ENCODE measurements at regions not wholly inside any gene's neighbourhood (a gene's known extent, or its start where the extent isn't known, plus 50 kb on each side); places are given as distances from the start of the nearest gene placed in this dataset.

DNA sequence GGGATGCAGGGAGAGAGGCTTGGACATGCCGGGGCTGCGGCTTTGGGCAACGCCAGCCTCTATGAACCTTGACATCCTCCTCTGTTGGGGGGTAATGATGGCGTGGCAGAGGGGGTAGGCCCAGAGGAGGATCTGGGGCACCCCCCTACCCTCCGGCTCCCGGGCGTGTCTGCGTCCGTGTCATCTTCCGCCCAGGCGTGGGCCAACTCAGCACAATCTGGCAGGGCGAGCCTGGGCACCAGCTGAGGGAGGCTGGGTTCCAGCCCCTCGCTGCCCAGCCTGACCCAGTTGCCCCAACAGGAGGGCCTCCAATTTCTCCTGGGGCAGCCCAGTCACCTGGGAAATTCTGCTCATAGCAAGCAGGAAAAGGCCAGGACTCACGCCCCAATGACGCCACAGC lies 62.9 kb upstream of the IL17B start:
- peaks cover 2% of the 10 kb centered on the region for H3K9me3 Mint-ChIP-seq
- ATAC-seq (ENCODE audit: low read depth), result no peak
- H3K4me1 Mint-ChIP-seq, result peaks cover 1% of the 10 kb centered on the region
- intact Hi-C loops (cut with micrococcal nuclease), result loop anchor here (1.0 kb wide), 3 partner anchors 109 to 176 kb away; partner anchors contain the start of gene CSNK1A1
- H3K27me3 Mint-ChIP-seq, result peaks cover 14% of the 10 kb centered on the region
- POLR2A ChIA-PET, result no interaction called here
- no peak for TF ChIP-seq CTCF (IDR thresholded peaks at IDR 0.05)
- DNase-seq, result no peak
- H3K4me3 Mint-ChIP-seq, result no peak overlapping the region
- CTCF ChIA-PET, result interaction anchor here (0.8 to 3.2 kb wide), 3 partner anchors 123 to 177 kb away, joined by 3 to 14 read pairs (median 11); no protein-coding TSS in a partner anchor
- no peak overlapping the region for H3K27ac Mint-ChIP-seq
- no peaks in the 10 kb centered on the region for H3K36me3 Mint-ChIP-seq (ENCODE audit: low read depth)

DNA sequence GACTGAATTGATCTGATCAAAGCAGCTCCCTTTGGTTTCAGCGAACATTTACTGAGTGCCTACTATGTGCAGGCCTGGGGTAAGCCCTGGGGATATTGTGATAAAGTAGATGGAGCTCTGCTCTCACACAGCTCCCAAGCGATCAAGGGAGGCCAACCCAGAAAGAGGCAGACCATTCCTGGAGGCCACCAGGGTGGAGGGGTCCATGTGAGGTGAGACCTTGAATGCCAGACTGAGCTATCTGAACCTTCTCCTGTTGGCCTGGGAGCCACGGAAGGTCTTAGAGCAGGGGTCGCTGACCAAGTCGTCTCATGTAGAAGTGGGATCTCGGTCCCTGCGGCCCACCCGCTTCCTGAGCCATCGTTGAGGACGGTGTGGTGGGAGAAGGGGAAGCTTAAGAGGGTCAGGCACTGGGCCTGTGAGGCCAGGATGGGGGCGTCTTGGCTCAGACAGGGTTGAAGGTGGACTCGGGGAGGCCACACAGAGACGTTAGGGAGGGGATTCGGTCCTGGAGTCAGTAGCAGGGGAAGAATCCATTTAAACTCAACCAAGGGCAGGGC lies 62.2 kb upstream of the IL17B start:
- no peak overlapping the region for H3K4me3 Mint-ChIP-seq
- H3K36me3 Mint-ChIP-seq (ENCODE audit: low read depth), result no peaks in the 10 kb centered on the region
- intact Hi-C loops (cut with micrococcal nuclease), result no loop called here
- CTCF ChIA-PET, result interaction anchor here (1.8 to 3.2 kb wide), 3 partner anchors 121 to 177 kb away, joined by 5 to 14 read pairs (median 11); no protein-coding TSS in a partner anchor
- peaks cover 1% of the 10 kb centered on the region for H3K4me1 Mint-ChIP-seq
- H3K9me3 Mint-ChIP-seq, result peaks cover 2% of the 10 kb centered on the region
- no peak for TF ChIP-seq CTCF (IDR thresholded peaks at IDR 0.05)
- POLR2A ChIA-PET, result interaction anchor here (0.6 kb wide), 1 partner anchor 109 kb away, joined by 3 read pairs; no protein-coding TSS in a partner anchor
- DNase-seq, result no peak
- H3K27ac Mint-ChIP-seq, result no peak overlapping the region
- no peak for ATAC-seq (ENCODE audit: low read depth)
- peaks cover 18% of the 10 kb centered on the region for H3K27me3 Mint-ChIP-seq

DNA sequence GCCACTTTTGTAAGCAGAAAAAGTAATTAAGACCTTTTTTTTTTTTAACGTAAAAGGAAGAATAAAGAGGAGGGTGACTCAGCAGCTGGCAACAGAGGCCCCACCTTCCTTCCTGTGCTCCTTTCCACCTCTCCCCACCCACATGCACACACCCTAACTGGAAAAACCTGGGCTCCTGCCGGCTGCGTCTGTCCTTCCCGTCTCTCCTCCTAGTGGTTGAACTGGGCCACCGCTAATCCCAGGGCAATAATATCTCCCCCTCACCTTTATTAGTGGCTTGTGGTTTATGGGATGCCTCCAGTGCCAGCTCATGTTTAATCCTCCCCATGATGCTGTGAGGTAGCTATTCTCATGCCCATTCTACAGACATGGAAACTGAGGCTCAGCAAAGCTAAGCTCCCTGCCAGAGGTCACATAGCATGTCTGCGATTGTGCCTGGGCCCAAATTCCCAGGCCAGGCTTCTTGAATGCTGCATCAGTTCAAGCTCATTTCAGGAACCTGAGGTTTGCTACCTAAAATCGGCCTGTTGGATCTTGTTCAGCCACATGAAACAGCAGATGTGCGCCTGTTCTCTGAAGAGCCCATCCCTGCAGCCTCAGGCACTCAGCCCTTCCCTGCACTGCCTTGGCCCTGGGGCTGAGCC lies 60.9 kb upstream of the IL17B start:
- TF ChIP-seq CTCF (IDR thresholded peaks at IDR 0.05), result no peak
- intact Hi-C loops (cut with micrococcal nuclease), result no loop called here
- H3K4me1 Mint-ChIP-seq, result peaks cover 1% of the 10 kb centered on the region
- CTCF ChIA-PET, result interaction anchor here (1.1 to 1.8 kb wide), 2 partner anchors 111 to 123 kb away, joined by 4 to 5 read pairs; partner anchors contain the start of gene CSNK1A1
- H3K27me3 Mint-ChIP-seq, result peaks cover 21% of the 10 kb centered on the region
- ATAC-seq (ENCODE audit: low read depth) (no peak), DNase-seq (no peak)
- no peak overlapping the region for H3K27ac Mint-ChIP-seq
- peaks cover 2% of the 10 kb centered on the region for H3K9me3 Mint-ChIP-seq
- no peaks in the 10 kb centered on the region for H3K36me3 Mint-ChIP-seq (ENCODE audit: low read depth)
- POLR2A ChIA-PET, result interaction anchor here (0.7 kb wide), 1 partner anchor 72 kb away, joined by 3 read pairs; no protein-coding TSS in a partner anchor
- no peak overlapping the region for H3K4me3 Mint-ChIP-seq

DNA sequence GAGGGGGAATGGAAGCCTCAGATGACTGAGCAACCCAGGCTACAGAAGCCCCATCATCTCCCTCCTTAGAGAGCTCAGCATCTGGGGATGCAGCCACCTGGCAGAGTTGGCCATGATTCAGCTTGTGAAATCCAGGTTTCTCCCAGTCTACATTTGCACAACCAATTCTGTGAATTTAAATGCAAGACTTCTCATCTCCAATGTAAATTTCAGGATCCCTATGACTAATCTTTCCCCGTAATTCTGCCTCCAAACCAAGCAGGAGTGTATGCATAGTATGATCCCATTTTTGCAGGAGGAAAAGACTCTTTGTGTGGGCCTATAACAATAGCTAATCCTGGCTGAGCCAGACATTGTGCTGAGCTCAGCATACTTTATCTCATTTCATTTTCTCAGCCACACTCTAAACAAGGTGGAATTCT lies 59.6 kb upstream of the IL17B start:
- ATAC-seq (ENCODE audit: low read depth), result no peak
- no peak for DNase-seq
- intact Hi-C loops (cut with micrococcal nuclease), result no loop called here
- ChIA-PET CTCF (interaction anchor here (1.1 kb wide), 1 partner anchor 128 kb away, joined by 4 read pairs; no protein-coding TSS in a partner anchor), POLR2A (no interaction called here)
- Mint-ChIP-seq H3K9me3 (no peaks in the 10 kb centered on the region), H3K4me1 (peaks cover 1% of the 10 kb centered on the region), H3K27ac (no peak overlapping the region), H3K4me3 (no peak overlapping the region), H3K27me3 (peaks cover 21% of the 10 kb centered on the region), H3K36me3 (ENCODE audit: low read depth) (no peaks in the 10 kb centered on the region)
- no peak for TF ChIP-seq CTCF (IDR thresholded peaks at IDR 0.05)

- no peak for DNase-seq
- intact Hi-C loops (cut with micrococcal nuclease), result no loop called here
- Mint-ChIP-seq H3K27me3 (peaks cover 21% of the 10 kb centered on the region), H3K4me1 (peaks cover 1% of the 10 kb centered on the region), H3K4me3 (no peak overlapping the region), H3K36me3 (ENCODE audit: low read depth) (no peaks in the 10 kb centered on the region), H3K27ac (no peak overlapping the region), H3K9me3 (no peaks in the 10 kb centered on the region)
- no peak for ATAC-seq (ENCODE audit: low read depth)
- TF ChIP-seq CTCF (IDR thresholded peaks at IDR 0.05), result no peak
- ChIA-PET POLR2A (no interaction called here), CTCF (interaction anchor here (1.1 kb wide), 1 partner anchor 129 kb away, joined by 4 read pairs; no protein-coding TSS in a partner anchor)
Measured at GRCh38 chr5:149438281-149438680, 59.2 kb upstream of the IL17B start.
